Stomach (tissue), 4 donors: ENCODE measurements at regions not wholly inside any gene's neighbourhood (a gene's known extent, or its start where the extent isn't known, plus 50 kb on each side); places are given as distances from the start of the nearest gene placed in this dataset.
"Not testable (repeated sequence)": the region's sequence is repeated elsewhere in the genome, so short reads cannot be mapped to it uniquely, and the experiment has no call there.

Experiments used
- EP300 ChIP-seq: sonication (generic); formaldehyde crosslinking; IDR thresholded peaks from one replicate; pipeline ENCODE4 v1.6.1; 2017; ENCODE audit warnings: antibody characterized with exemption
- POLR2A ChIP-seq, 4 donors: fragments of 450-650 bp; IDR thresholded peaks; one replicate each; pipeline ENCODE4 v1.6.1; 2016; ENCODE audit warnings: antibody characterized with exemption in 4 of 4, control low read depth in 2 of 4, mild to moderate bottlenecking in 1 of 4, moderate library complexity in 1 of 4
- POLR2AphosphoS5 ChIP-seq, 3 donors: sonication (generic); formaldehyde crosslinking; IDR thresholded peaks; one replicate each; pipeline ENCODE4 v1.6.1; 2016; ENCODE audit warnings: antibody characterized with exemption in 3 of 3
- TF ChIP-seq, protein P1 (sequence below), 7 experiments: fragments of 450-650 bp in 4 of 7; fragments of 200-600 bp in 3 of 7; sonication (generic) in 3 of 7; IDR thresholded peaks; one replicate each; pipeline ENCODE4 v1.5.1; 2016 to 2019; ENCODE audit warnings: antibody characterized with exemption in 7 of 7, control low read depth in 2 of 7, mild to moderate bottlenecking in 1 of 7

DNA sequence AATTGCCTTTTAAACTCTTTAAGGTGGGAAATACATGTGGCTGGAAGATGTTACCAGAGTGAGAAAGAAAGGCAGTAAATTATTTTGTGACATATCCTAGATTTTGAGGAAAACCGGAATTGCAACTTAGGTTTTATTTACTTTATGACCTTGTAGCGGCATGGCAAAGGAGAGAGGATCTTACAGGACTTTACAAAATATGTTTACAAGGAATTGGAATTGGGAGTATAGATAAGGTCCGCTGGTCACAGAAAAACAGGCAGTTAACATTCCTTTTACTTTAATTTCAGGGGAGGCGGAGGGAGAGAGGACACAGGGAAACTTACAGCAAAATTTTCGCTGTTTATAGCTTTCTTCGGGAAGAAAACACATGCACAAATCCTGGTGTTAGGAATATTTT, 784.2 kb upstream of the AGA start:
- TF ChIP-seq, protein P1, sequence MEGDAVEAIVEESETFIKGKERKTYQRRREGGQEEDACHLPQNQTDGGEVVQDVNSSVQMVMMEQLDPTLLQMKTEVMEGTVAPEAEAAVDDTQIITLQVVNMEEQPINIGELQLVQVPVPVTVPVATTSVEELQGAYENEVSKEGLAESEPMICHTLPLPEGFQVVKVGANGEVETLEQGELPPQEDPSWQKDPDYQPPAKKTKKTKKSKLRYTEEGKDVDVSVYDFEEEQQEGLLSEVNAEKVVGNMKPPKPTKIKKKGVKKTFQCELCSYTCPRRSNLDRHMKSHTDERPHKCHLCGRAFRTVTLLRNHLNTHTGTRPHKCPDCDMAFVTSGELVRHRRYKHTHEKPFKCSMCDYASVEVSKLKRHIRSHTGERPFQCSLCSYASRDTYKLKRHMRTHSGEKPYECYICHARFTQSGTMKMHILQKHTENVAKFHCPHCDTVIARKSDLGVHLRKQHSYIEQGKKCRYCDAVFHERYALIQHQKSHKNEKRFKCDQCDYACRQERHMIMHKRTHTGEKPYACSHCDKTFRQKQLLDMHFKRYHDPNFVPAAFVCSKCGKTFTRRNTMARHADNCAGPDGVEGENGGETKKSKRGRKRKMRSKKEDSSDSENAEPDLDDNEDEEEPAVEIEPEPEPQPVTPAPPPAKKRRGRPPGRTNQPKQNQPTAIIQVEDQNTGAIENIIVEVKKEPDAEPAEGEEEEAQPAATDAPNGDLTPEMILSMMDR (IDR thresholded peaks at IDR 0.05), result not testable (repeated sequence)
- TF ChIP-seq POLR2A (IDR thresholded peaks at IDR 0.05); EP300; POLR2AphosphoS5 (IDR thresholded peaks at IDR 0.05): not testable (repeated sequence)
